HG02852 (cell line): ENCODE measurements at regions not wholly inside any gene's neighbourhood (a gene's known extent, or its start where the extent isn't known, plus 50 kb on each side); places are given as distances from the start of the nearest gene placed in this dataset.

Experiments used
- ATAC-seq: cut with Tn5 transposase; IDR thresholded peaks from one replicate; pipeline ENCODE4 v1.9.1; 2021; ENCODE audit warnings: mild to moderate bottlenecking, moderate library complexity; ENCODE audit not compliant: unreplicated experiment

DNA sequence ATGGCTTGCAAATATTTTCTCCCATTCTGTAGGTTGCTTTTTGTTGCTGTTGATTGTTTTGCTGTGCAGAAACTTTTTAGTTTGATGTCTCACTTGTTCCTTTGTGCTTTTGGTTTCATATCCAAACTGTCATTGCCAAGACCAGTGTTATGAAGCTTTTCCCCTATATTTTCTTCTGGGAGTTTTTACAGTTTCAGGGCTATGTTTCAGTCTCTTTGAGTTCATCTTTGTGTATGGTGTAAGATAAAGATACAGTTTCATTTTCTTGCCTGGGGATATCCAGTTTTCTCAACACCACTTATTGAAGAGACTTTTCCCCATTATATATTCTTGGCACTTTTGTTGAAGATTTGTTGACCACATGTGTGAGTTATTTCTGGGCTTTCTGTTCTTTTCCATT is 139.9 kb downstream of the MRPL57 start:
- no peak for ATAC-seq

DNA sequence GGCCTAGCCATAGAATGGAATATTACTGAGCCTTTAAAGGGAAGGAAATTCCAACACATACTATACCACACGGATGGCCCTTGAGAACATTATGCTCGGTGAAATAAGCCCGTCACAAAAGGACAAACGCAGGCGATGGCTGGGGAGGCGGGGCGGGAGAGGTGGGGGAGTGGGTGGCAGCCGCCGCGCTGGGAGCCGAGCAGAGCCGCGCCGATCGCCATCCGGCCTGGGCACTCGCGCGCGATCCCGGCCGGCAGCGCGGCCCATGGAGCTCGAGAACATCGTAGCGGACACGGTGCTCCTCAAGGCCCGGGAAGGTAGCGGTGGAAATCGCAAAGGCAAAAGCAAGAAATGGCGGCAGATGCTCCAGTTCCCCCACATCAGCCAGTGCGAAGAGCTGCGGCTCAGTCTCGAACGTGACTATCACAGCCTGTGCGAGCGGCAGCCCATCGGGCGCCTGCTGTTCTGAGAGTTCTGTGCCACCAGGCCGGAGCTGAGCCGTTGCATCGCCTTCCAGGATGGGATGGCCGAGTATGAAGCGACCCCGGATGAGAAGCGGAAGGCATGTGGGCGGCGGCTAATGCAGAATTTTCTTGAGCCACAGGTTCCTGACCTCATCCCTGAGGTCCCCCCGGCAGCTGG is 140.1 kb downstream of the ZDHHC20 start:
- no peak for ATAC-seq

DNA sequence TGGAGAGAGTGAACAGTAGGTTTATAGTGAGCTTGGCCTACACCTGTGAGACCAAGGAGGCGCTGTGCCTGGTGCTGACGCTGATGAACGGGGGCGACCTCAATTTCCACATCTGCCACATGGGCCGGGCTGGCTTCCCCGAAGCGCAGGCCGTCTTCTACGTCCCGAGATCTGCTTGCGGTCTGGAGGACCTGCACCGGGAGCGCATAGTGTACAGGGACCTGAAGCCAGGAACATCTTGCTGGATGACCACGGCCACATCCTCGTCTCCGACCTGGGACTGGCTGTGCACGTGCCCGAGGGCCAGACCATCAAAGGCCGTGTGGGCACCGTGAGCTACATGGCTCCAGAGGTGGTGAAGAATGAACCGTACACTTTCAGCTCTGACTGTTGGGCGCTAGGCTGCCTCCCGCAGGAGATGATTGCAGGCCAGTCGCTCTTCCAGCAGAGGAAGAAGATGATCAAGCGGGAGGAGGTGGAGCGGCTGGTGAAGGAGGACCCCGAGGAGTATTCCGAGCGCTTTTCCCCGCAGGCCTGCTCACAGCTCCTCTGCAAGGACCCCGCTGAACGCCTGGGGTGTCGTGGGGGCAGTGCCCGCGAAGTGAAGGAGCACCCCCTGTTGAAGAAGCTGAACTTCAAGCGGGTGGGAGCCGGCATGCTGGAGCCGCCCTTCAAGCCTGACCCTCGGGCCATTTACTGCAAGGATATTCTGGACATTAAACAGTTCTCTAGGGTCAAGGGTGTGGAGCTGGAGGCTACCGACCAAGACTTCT is 139.0 kb downstream of the ZDHHC20 start:
- ATAC-seq, result no peak

DNA sequence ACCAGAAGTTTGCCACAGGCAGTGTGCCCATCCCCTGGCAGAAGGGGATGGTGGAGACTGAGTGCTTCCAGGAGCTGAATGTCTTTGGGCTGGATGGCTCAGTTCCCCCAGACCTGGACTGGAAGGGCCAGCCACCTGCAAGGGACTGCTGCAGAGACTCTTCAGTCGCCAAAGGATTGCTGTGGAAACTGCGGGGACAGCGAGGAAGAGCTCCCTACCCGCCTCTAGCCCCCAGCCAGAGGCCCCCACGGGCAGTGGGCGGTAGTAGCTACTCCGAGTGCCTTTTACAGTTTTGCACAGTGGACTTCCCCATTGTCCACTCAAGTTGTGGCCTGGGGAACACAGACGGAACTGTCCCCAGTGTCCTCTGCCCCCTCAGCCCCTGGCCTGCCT is 138.5 kb downstream of the ZDHHC20 start:
- ATAC-seq, result no peak

DNA sequence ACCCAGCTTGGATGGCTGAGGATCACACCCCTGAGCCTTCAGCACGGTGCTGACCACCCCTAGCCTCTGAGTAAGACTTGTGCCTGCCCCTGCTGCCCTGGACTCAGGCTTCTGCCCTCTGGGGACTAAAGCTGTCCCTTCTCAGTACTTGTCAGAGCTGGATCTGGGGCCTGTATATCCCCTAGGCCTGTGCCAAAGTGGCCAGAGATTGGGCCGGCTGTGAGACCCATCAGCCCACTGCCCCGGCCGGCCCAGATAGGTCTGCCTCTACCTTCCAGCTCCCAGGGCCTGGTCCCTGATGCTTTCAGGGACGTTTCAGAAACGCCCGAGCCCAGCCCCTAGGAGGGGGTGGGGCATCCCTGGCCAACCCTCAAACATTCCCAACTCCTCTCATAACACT is 137.8 kb downstream of the ZDHHC20 start:
- ATAC-seq, result no peak

DNA sequence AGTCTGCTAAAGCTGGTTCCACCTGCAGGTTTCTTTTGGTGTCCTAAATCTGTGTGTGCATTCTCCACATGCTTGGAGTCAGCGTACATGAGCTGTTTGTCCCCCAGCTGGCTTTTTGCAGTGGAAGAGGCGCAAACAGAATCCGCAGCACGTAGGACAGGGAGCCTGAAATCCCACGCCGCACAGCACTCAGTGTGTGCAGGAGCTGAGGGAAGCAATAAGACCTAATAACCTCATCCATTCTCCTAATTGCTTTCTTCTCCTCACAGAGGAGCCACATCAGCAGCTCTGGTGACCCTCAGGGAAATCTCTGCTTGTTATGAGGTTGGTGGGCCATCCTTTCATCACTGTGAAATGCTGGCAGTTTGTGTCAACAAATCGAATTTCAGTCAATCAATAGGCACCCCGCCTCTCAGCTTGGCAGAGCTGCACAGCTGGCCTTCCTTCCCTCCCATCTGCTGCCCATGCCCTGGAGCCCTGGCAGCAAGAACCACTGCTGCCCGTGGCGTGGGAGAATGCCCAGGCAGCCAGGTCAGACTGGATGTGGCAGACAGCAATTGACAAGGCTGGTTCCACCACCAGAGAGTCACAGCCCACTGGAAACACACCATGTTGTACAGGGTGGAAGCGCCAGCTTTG is 136.7 kb downstream of the ZDHHC20 start:
- no peak for ATAC-seq
